ENCODE measurements at regions not wholly inside any gene's neighbourhood (a gene's known extent, or its start where the extent isn't known, plus 50 kb on each side); places are given as distances from the start of the nearest gene placed in this dataset.

- WGBS (ENCODE audit: insufficient coverage): no CpG with 5 or more reads among the region's 2 CpGs
- H3K9ac ChIP-seq (ENCODE audit: insufficient read depth, low read length, poor library complexity, severe bottlenecking): no peak overlapping the region
- Mint-ChIP-seq H3K4me3 (no peak overlapping the region), H3K4me1 (no peaks in the 10 kb centered on the region), H3K9me3 (peaks cover 2 to 20% (median 10%) of the 10 kb centered on the region in 7 donors), H3K36me3 (no peaks in the 10 kb centered on the region), H3K27me3 (ENCODE audit: low read depth in 3 of 3) (peaks cover 1 to 5% (median 5%) of the 10 kb centered on the region in 3 donors), H3K27ac (no peak overlapping the region)
- no peak overlapping the region for H3K4me2 ChIP-seq (replicated peaks; ENCODE audit: extremely low read depth, low read length, poor library complexity, severe bottlenecking)
- TF ChIP-seq, protein P1, sequence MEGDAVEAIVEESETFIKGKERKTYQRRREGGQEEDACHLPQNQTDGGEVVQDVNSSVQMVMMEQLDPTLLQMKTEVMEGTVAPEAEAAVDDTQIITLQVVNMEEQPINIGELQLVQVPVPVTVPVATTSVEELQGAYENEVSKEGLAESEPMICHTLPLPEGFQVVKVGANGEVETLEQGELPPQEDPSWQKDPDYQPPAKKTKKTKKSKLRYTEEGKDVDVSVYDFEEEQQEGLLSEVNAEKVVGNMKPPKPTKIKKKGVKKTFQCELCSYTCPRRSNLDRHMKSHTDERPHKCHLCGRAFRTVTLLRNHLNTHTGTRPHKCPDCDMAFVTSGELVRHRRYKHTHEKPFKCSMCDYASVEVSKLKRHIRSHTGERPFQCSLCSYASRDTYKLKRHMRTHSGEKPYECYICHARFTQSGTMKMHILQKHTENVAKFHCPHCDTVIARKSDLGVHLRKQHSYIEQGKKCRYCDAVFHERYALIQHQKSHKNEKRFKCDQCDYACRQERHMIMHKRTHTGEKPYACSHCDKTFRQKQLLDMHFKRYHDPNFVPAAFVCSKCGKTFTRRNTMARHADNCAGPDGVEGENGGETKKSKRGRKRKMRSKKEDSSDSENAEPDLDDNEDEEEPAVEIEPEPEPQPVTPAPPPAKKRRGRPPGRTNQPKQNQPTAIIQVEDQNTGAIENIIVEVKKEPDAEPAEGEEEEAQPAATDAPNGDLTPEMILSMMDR (IDR thresholded peaks at IDR 0.05): no peak
- H3K27me3 ChIP-seq (ENCODE audit: control insufficient read depth in 2 of 2, insufficient read depth in 2 of 2, low read length in 2 of 2): no peaks in the 10 kb centered on the region
- no peaks in the 10 kb centered on the region for H3K4me1 ChIP-seq (ENCODE audit: control insufficient read depth in 1 of 2, insufficient read depth in 2 of 2, low read length in 2 of 2)
- no peak overlapping the region for H2AFZ ChIP-seq (ENCODE audit: insufficient read depth, low read depth, low read length, poor library complexity, severe bottlenecking)
- intact Hi-C loops (cut with micrococcal nuclease): no loop called here
- H3K4me3 ChIP-seq (replicated peaks in 1 of 3; ENCODE audit: low read depth in 2 of 3, low read length in 3 of 3): no peak overlapping the region
- DNase-seq: no peak
- H3K36me3 ChIP-seq (replicated peaks in 1 of 2; ENCODE audit: control insufficient read depth in 1 of 2, insufficient read depth in 2 of 2, low read length in 2 of 2): no peaks in the 10 kb centered on the region
- no peak overlapping the region for H3K27ac ChIP-seq (ENCODE audit: low read depth in 1 of 2, low read length in 2 of 2)
- no peaks in the 10 kb centered on the region for H4K20me1 ChIP-seq (ENCODE audit: insufficient read depth, low read length)
- no peaks in the 10 kb centered on the region for H3K79me2 ChIP-seq (ENCODE audit: insufficient read depth, low read length)
- H3K9me3 ChIP-seq (replicated peaks in 1 of 2; ENCODE audit: control insufficient read depth in 1 of 2, insufficient read depth in 1 of 2, low read length in 2 of 2): peaks cover 0 to 6% of the 10 kb centered on the region in 2 donors
Measured at GRCh38 chr10:30121401-30121800, 62.0 kb upstream of the JCAD start.

DNA sequence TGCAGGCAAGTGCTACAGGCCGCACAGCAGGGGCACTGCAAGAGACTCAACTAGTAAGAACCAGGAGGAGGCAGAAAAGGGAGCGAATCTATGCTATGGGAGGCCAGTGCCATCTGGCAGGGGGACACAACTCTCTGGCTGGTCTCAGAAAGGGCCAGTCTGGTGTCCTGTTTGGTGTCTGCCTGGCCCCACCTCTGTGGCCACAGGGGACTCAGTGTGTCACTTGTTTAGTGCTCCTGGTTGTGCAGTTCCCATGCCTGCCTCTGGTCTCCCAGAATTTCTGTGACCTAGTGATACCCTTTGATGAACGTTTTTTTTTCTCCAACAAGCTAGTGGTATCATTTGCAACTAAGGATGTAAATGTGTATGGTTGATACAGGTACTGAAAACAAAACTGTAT, 59.2 kb upstream of the JCAD start:
- H3K9me3 Mint-ChIP-seq: peaks cover 2 to 19% (median 10%) of the 10 kb centered on the region in 7 donors
- Histone ChIP-seq H3K27me3 (ENCODE audit: control insufficient read depth in 2 of 2, insufficient read depth in 2 of 2, low read length in 2 of 2) (no peaks in the 10 kb centered on the region), H3K4me3 (replicated peaks in 1 of 3; ENCODE audit: low read depth in 2 of 3, low read length in 3 of 3) (no peak overlapping the region), H3K9me3 (replicated peaks in 1 of 2; ENCODE audit: control insufficient read depth in 1 of 2, insufficient read depth in 1 of 2, low read length in 2 of 2) (peaks cover 0 to 6% of the 10 kb centered on the region in 2 donors), H3K9ac (ENCODE audit: insufficient read depth, low read length, poor library complexity, severe bottlenecking) (no peak overlapping the region), H4K20me1 (ENCODE audit: insufficient read depth, low read length) (no peaks in the 10 kb centered on the region), H3K4me2 (replicated peaks; ENCODE audit: extremely low read depth, low read length, poor library complexity, severe bottlenecking) (no peak overlapping the region), H3K79me2 (ENCODE audit: insufficient read depth, low read length) (no peaks in the 10 kb centered on the region), H3K4me1 (ENCODE audit: control insufficient read depth in 1 of 2, insufficient read depth in 2 of 2, low read length in 2 of 2) (no peaks in the 10 kb centered on the region), H2AFZ (ENCODE audit: insufficient read depth, low read depth, low read length, poor library complexity, severe bottlenecking) (no peak overlapping the region), H3K36me3 (replicated peaks in 1 of 2; ENCODE audit: control insufficient read depth in 1 of 2, insufficient read depth in 2 of 2, low read length in 2 of 2) (no peaks in the 10 kb centered on the region), H3K27ac (ENCODE audit: low read depth in 1 of 2, low read length in 2 of 2) (no peak overlapping the region)
- peaks cover 1 to 5% (median 4%) of the 10 kb centered on the region in 3 donors for H3K27me3 Mint-ChIP-seq (ENCODE audit: low read depth in 3 of 3)
- H3K27ac Mint-ChIP-seq: no peak overlapping the region
- WGBS (ENCODE audit: insufficient coverage): 85% methylated on average over 2 of the region's 3 CpGs
- H3K36me3 Mint-ChIP-seq: no peaks in the 10 kb centered on the region
- H3K4me3 Mint-ChIP-seq: no peak overlapping the region
- TF ChIP-seq, protein P1 (IDR thresholded peaks at IDR 0.05): no peak
- DNase-seq: no peak
- intact Hi-C loops (cut with micrococcal nuclease): no loop called here
- H3K4me1 Mint-ChIP-seq: no peaks in the 10 kb centered on the region
